HG03439 (cell line): ENCODE measurements at regions not wholly inside any gene's neighbourhood (a gene's known extent, or its start where the extent isn't known, plus 50 kb on each side); places are given as distances from the start of the nearest gene placed in this dataset.
"Not testable (repeated sequence)": the region's sequence is repeated elsewhere in the genome, so short reads cannot be mapped to it uniquely, and the experiment has no call there.

Experiments
- ATAC-seq: cut with Tn5 transposase; IDR thresholded peaks from one replicate; pipeline ENCODE4 v1.9.1; 2021; ENCODE audit warnings: mild to moderate bottlenecking, moderate library complexity; ENCODE audit not compliant: unreplicated experiment

GRCh38 chr7:16933296-16934279 is 51.8 kb upstream of the AGR3 start:
- no peak for ATAC-seq

- no peak for ATAC-seq
These were observed 53.0 kb upstream of the AGR3 start for GRCh38 chr7:16934722-16935340.

GRCh38 chr7:16935341-16935735 is 53.6 kb upstream of the AGR3 start:
- ATAC-seq, result no peak

- ATAC-seq, result no peak
These were observed 55.0 kb upstream of the AGR3 start for GRCh38 chr7:16936626-16937422.

- ATAC-seq, result no peak
These were observed 57.4 kb upstream of the AGR3 start for GRCh38 chr7:16939161-16939560.

GRCh38 chr7:16940776-16941175 is 59.0 kb upstream of the AGR3 start:
- ATAC-seq, result no peak

- ATAC-seq, result no peak
These were observed 61.2 kb upstream of the AGR3 start for GRCh38 chr7:16942929-16943509.

GRCh38 chr7:16944936-16945335 is 63.2 kb upstream of the AGR3 start:
- ATAC-seq, result no peak

- no peak for ATAC-seq
These were observed 63.6 kb upstream of the AGR3 start for GRCh38 chr7:16945372-16945771.

- not testable (repeated sequence) for ATAC-seq
These were observed 66.3 kb upstream of the AGR3 start for GRCh38 chr7:16948110-16948509.

- no peak for ATAC-seq
These were observed 69.8 kb upstream of the AGR3 start for GRCh38 chr7:16951483-16952080.

GRCh38 chr7:16954321-16954720 is 72.5 kb upstream of the AGR3 start:
- ATAC-seq, result no peak

- ATAC-seq, result no peak
These were observed 76.9 kb upstream of the AGR3 start for GRCh38 chr7:16958724-16959123.

GRCh38 chr7:16960337-16960965 is 78.7 kb upstream of the AGR3 start:
- ATAC-seq, result no peak

- no peak for ATAC-seq
These were observed 79.9 kb upstream of the AGR3 start for GRCh38 chr7:16961641-16962040.

GRCh38 chr7:16963044-16963443 is 81.3 kb upstream of the AGR3 start:
- ATAC-seq, result no peak

- not testable (repeated sequence) for ATAC-seq
These were observed 83.9 kb upstream of the AGR3 start for GRCh38 chr7:16965697-16966096.

GRCh38 chr7:16967300-16967811 is 85.6 kb upstream of the AGR3 start:
- ATAC-seq, result no peak

- ATAC-seq, result no peak
These were observed 89.1 kb upstream of the AGR3 start for GRCh38 chr7:16970732-16971482.
